ENCODE measurements at regions not wholly inside any gene's neighbourhood (a gene's known extent, or its start where the extent isn't known, plus 50 kb on each side); places are given as distances from the start of the nearest gene placed in this dataset.

- Histone ChIP-seq H3K4me2 (ENCODE audit: control insufficient read depth, insufficient read depth) (no peak overlapping the region), H3K79me2 (ENCODE audit: control insufficient read depth, insufficient read depth, low read length) (no peaks in the 10 kb centered on the region), H3K27me3 (replicated peaks in 1 of 2; ENCODE audit: control insufficient read depth in 2 of 2, insufficient read depth in 2 of 2, low read length in 1 of 2) (no peaks in the 10 kb centered on the region), H4K20me1 (ENCODE audit: control insufficient read depth, insufficient read depth) (no peaks in the 10 kb centered on the region), H3K4me3 (no peak overlapping the region), H3K9me3 (replicated peaks; ENCODE audit: control insufficient read depth, insufficient read depth, low read length) (no peaks in the 10 kb centered on the region), H3K27ac (ENCODE audit: control insufficient read depth, insufficient read depth) (no peak overlapping the region), H3K9ac (ENCODE audit: control insufficient read depth, insufficient read depth, low read length) (no peak overlapping the region), H3K36me3 (ENCODE audit: control insufficient read depth in 2 of 2, insufficient read depth in 2 of 2, low read length in 1 of 2) (no peaks in the 10 kb centered on the region), H3K4me1 (ENCODE audit: control insufficient read depth, insufficient read depth, low read length) (no peaks in the 10 kb centered on the region), H2AFZ (ENCODE audit: control insufficient read depth, low read depth, low read length) (no peak overlapping the region)
- no peak for TF ChIP-seq ZSCAN29 (IDR thresholded peaks at IDR 0.05)
- TF ChIP-seq HCFC1 (IDR thresholded peaks at IDR 0.05; ENCODE audit: low read length), result no peak
- no peak for TF ChIP-seq POLR2A (IDR thresholded peaks at IDR 0.05; ENCODE audit: low read depth, low read length)
- TF ChIP-seq CHD1 (IDR thresholded peaks at IDR 0.05; ENCODE audit: low read depth, low read length), result no peak
- TF ChIP-seq GATAD2B (conservative IDR thresholded peaks at IDR 0.05; ENCODE audit: low read depth), result no peak
- no peak for TF ChIP-seq GABPA (IDR thresholded peaks at IDR 0.05; ENCODE audit: low read depth)
- TF ChIP-seq FOXK2 (IDR thresholded peaks at IDR 0.05), result no peak
- TF ChIP-seq, protein P1, sequence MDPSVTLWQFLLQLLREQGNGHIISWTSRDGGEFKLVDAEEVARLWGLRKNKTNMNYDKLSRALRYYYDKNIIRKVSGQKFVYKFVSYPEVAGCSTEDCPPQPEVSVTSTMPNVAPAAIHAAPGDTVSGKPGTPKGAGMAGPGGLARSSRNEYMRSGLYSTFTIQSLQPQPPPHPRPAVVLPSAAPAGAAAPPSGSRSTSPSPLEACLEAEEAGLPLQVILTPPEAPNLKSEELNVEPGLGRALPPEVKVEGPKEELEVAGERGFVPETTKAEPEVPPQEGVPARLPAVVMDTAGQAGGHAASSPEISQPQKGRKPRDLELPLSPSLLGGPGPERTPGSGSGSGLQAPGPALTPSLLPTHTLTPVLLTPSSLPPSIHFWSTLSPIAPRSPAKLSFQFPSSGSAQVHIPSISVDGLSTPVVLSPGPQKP (IDR thresholded peaks at IDR 0.05; ENCODE audit: low read depth, low read length), result no peak
- TF ChIP-seq, protein P2, sequence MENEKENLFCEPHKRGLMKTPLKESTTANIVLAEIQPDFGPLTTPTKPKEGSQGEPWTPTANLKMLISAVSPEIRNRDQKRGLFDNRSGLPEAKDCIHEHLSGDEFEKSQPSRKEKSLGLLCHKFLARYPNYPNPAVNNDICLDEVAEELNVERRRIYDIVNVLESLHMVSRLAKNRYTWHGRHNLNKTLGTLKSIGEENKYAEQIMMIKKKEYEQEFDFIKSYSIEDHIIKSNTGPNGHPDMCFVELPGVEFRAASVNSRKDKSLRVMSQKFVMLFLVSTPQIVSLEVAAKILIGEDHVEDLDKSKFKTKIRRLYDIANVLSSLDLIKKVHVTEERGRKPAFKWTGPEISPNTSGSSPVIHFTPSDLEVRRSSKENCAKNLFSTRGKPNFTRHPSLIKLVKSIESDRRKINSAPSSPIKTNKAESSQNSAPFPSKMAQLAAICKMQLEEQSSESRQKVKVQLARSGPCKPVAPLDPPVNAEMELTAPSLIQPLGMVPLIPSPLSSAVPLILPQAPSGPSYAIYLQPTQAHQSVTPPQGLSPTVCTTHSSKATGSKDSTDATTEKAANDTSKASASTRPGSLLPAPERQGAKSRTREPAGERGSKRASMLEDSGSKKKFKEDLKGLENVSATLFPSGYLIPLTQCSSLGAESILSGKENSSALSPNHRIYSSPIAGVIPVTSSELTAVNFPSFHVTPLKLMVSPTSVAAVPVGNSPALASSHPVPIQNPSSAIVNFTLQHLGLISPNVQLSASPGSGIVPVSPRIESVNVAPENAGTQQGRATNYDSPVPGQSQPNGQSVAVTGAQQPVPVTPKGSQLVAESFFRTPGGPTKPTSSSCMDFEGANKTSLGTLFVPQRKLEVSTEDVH (IDR thresholded peaks at IDR 0.05; ENCODE audit: low read depth, partially characterized antibody), result no peak
- TF ChIP-seq LARP7 (IDR thresholded peaks at IDR 0.05), result no peak
- TF ChIP-seq BCLAF1 (IDR thresholded peaks at IDR 0.05), result no peak
- SMC1A ChIA-PET (ENCODE audit: uncharacterized antibody, unreplicated experiment), result no interaction called here
- CTCF ChIA-PET, result no interaction called here
- no peak for DNase-seq (ENCODE audit: low read depth, low spot score)
- ATAC-seq, result no peak
- RAD21 ChIA-PET (ENCODE audit: unreplicated experiment), result no interaction called here
- POLR2A ChIA-PET, result no interaction called here
- 44% methylated on average over 4 of the region's 4 CpGs for WGBS (ENCODE audit: insufficient coverage, insufficient replicate concordance, low lambda C conversion rate, missing lambda C conversion rate)
- FAIRE-seq, result no peak
- in situ Hi-C loops (cut with MboI), result no loop called here
- intact Hi-C loops (cut with micrococcal nuclease; ENCODE audit: unreplicated experiment), result no loop called here
- BruUV-seq (replicated peaks), result no TSS peak
Observed at GRCh38 chr11:114977651-114978050, 299.3 kb downstream of the NXPE2 start.

Data from GM12878 (cell line).